Body of pancreas (tissue), 4 donors: ENCODE measurements at regions not wholly inside any gene's neighbourhood (a gene's known extent, or its start where the extent isn't known, plus 50 kb on each side); places are given as distances from the start of the nearest gene placed in this dataset.

Experiments used
- ATAC-seq: fragments of 150-250 bp; one replicate; pipeline ENCODE4 v1.9.1; 2016
- DNase-seq, 4 donors: peaks; one replicate each; pipeline ENCODE4 v3.0.0-alpha.2; 2019
- H3K27ac ChIP-seq, 4 donors: fragments of 200-600 bp; sonication (generic); 1 replicate in 3 of 4; 2 replicates in 1 of 4; pipeline versions ENCODE4 v1.5.1 to v1.6.1; 2016 to 2019; ENCODE audit warnings: mild to moderate bottlenecking in 1 of 4, mixed read lengths in 1 of 4, moderate library complexity in 1 of 4
- H3K27me3 ChIP-seq, 2 donors: fragments of 200-600 bp; sonication (generic); one replicate each; pipeline ENCODE4 v1.6.0; 2016; ENCODE audit warnings: mild to moderate bottlenecking in 1 of 2
- H3K36me3 ChIP-seq, 2 donors: fragments of 200-600 bp; sonication (generic); replicated peaks in 1 of 2; 2 replicates each; pipeline ENCODE4 v1.5.1; 2016; ENCODE audit warnings: low read depth in 2 of 2; ENCODE audit not compliant: insufficient read depth in 1 of 2
- H3K4me1 ChIP-seq: fragments of 200-600 bp; sonication (generic); one replicate; pipeline ENCODE4 v1.6.0; 2016
- H3K4me3 ChIP-seq, 2 donors: fragments of 200-600 bp; sonication (generic); 1 replicate in 1 of 2; 2 replicates in 1 of 2; pipeline ENCODE4 v1.5.1; 2016 to 2019
- H3K9me3 ChIP-seq, 3 donors: fragments of 200-600 bp; sonication (generic); 1 replicate in 2 of 3; 2 replicates in 1 of 3; pipeline ENCODE4 v1.5.1; 2016
- CTCF ChIP-seq, 7 experiments: fragments of 450-650 bp in 4 of 7; fragments of 200-600 bp in 3 of 7; sonication (generic) in 3 of 7; IDR thresholded peaks; one replicate each; pipeline ENCODE4 v1.5.1; 2016 to 2019; ENCODE audit warnings: antibody characterized with exemption in 7 of 7
- POLR2A ChIP-seq, 3 donors: fragments of 450-650 bp; IDR thresholded peaks; one replicate each; pipeline ENCODE4 v1.6.1; 2016; ENCODE audit warnings: antibody characterized with exemption in 3 of 3, mild to moderate bottlenecking in 2 of 3
- WGBS, 2 donors: methylation state at CpG; one replicate each; pipeline ENCODE4 v1.1.5; 2017; 5-methylcytosine and 5-hydroxymethylcytosine counted together
- intact Hi-C: fragments of 100-400 bp; cut with DNase I; formaldehyde crosslinking; loops from one replicate; pipeline ENCODE4 v1.15.1; 2023

DNA sequence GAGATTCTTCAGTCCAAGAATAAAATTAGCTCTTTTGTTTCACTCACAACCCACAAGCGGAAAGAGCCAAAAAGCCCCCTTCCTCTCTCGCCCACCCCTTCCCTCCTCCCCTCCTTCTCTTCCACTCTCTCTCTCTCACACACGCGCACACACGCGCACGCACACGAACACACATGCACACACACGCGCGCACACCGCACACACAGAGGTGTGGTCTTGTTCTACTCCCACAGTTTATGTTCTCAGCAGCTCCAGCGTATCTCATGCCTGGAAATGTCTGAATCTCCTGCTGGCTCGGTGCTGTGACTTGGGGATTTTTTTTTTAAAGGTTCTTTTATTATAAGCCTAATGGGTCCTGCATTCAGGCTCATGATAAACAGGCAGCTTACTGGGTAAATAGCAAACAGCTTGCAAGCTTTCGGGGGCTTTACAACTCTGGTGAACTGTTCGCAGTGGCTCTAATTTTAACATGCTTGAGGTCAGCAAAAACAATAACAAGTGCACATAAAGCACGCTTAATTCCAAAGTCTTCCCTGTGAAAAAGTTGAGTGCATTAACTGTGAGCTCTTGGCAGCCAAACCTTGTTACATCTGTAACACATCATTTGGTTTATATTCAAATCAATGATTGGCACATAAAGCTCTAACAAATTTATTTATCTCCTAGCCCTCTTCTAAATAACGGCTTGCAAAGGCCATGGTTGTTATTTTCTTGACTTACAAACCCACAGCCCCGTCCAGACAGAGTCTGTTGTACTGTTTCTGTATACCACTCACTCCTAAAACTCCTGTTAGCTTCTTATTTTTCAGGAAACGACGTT lies 424.1 kb upstream of the MGMT start:
- 56 to 69% methylated on average over 21 of the region's 21 CpGs for WGBS, 2 donors
- Histone ChIP-seq H3K36me3 (no peaks in the 10 kb centered on the region), H3K4me3 (no peak overlapping the region), H3K27ac (no peak overlapping the region), H3K27me3 (peaks cover 0 to 4% of the 10 kb centered on the region in 2 donors), H3K4me1 (no peaks in the 10 kb centered on the region), H3K9me3 (no peaks in the 10 kb centered on the region)
- ATAC-seq (no peak), DNase-seq (no peak)
- intact Hi-C loops = no loop called here
- TF ChIP-seq CTCF (IDR thresholded peaks at IDR 0.05) (no peak), POLR2A (IDR thresholded peaks at IDR 0.05) (no peak)

DNA sequence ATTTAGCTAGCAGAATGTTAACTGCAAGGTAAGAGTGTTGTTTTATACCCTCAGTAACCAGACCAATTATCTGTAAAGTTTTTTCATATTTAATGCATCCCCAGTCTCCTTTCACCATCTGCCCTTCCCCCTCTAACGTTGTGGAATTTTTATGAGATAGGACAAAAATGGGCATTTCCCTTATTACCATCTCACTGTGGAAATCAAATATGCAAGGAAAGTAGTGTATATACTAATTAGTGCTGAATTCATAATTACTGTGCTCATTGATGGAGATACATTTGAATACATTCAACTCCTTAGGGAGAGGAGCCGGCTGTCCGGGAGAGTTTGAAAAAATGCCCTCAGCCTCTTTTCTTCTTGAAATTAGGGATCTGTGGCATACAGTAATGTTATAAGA lies 423.4 kb upstream of the MGMT start:
- Histone ChIP-seq H3K27me3 (peaks cover 0 to 4% of the 10 kb centered on the region in 2 donors), H3K9me3 (no peaks in the 10 kb centered on the region), H3K27ac (no peak overlapping the region), H3K36me3 (no peaks in the 10 kb centered on the region), H3K4me1 (no peaks in the 10 kb centered on the region), H3K4me3 (no peak overlapping the region)
- ATAC-seq (no peak), DNase-seq (no peak)
- intact Hi-C loops = no loop called here
- no peak for TF ChIP-seq CTCF (IDR thresholded peaks at IDR 0.05)
- no peak for TF ChIP-seq POLR2A (IDR thresholded peaks at IDR 0.05)
- WGBS, 2 donors = 72 to 77% methylated on average over 3 of the region's 3 CpGs

GRCh38 chr10:129045599-129045998 lies 421.4 kb upstream of the MGMT start:
- ATAC-seq (no peak), DNase-seq (no peak)
- WGBS, 2 donors = 79 to 86% methylated on average over 17 of the region's 17 CpGs
- no peak overlapping the region for H3K4me3 ChIP-seq
- intact Hi-C loops = no loop called here
- TF ChIP-seq POLR2A (IDR thresholded peaks at IDR 0.05) (no peak), CTCF (IDR thresholded peaks at IDR 0.05) (no peak)
- H3K27me3 ChIP-seq = peaks cover 0 to 4% of the 10 kb centered on the region in 2 donors
- no peak overlapping the region for H3K27ac ChIP-seq
- H3K36me3 ChIP-seq = no peaks in the 10 kb centered on the region
- no peaks in the 10 kb centered on the region for H3K4me1 ChIP-seq
- no peaks in the 10 kb centered on the region for H3K9me3 ChIP-seq

DNA sequence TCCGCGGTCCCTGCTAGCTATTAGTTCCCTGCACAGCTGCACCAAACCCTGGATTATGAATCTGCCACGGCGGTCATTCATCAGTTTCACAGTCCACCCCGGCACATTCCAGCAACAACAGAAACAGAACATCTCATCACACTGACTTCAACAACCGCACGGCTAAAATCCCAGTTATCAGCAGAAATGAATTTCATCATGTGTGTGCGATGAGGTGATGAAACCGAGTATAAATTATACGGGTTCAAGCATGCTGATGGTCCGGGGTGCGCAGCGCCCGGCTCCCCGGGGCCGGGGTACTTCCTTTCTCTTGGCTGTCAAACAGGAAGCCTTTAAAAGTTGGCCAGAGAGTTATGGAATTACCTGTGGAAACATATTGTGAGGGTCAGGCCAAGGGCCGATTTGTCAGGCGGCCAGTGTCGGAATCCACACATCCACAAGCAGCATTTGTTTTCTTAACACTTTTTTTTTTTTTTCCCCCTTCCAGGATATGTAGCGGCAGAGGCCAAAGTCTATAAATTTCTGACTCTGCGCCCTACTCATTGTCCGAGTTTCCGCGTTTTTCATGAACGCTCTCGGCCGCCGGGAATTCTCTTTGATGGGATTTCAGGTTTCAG lies 420.9 kb upstream of the MGMT start:
- no peak for DNase-seq
- H3K4me1 ChIP-seq = no peaks in the 10 kb centered on the region
- H3K36me3 ChIP-seq = no peaks in the 10 kb centered on the region
- TF ChIP-seq CTCF (IDR thresholded peaks at IDR 0.05) = no peak
- TF ChIP-seq POLR2A (IDR thresholded peaks at IDR 0.05) = no peak
- H3K27ac ChIP-seq = no peak overlapping the region
- WGBS, 2 donors = 72 to 85% methylated on average over 28 of the region's 28 CpGs
- intact Hi-C loops = no loop called here
- peaks cover 0 to 4% of the 10 kb centered on the region in 2 donors for H3K27me3 ChIP-seq
- H3K9me3 ChIP-seq = no peaks in the 10 kb centered on the region
- no peak for ATAC-seq
- no peak overlapping the region for H3K4me3 ChIP-seq
